ENCODE measurements at regions not wholly inside any gene's neighbourhood (a gene's known extent, or its start where the extent isn't known, plus 50 kb on each side); places are given as distances from the start of the nearest gene placed in this dataset.
"Not testable (repeated sequence)": the region's sequence is repeated elsewhere in the genome, so short reads cannot be mapped to it uniquely, and the experiment has no call there.

GRCh38 chr6:122859676-122860075 lies 70.6 kb downstream of the SMPDL3A start:
- intact Hi-C loops (cut with micrococcal nuclease): no loop called here

- intact Hi-C loops (cut with micrococcal nuclease): no loop called here
Measured at GRCh38 chr6:122861594-122861993, 72.5 kb downstream of the SMPDL3A start.

DNA sequence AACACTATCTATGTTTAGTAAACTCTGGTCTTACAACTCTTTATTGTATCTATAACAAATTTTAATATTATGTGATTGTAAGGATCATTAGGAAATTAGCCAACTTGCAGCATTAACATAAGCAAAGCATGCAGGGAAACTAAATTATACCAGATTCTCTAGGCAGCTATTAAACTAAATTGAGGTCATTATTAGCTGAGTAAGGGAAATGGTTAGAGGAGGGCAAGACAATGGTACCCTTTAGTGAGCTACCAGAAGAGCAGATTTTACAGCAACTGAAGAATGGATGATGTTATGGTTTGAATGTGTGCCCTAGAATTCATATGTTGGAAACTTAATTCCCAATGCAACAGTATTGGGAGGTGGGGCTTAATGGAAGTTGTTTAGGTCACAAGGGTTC lies 79.1 kb downstream of the SMPDL3A start:
- intact Hi-C loops (cut with micrococcal nuclease): no loop called here

- intact Hi-C loops (cut with micrococcal nuclease): loop anchor here (1.0 kb wide), 1 partner anchor 447 kb away; no protein-coding TSS in a partner anchor
Measured at GRCh38 chr6:122869437-122870024, 80.5 kb downstream of the SMPDL3A start.

DNA sequence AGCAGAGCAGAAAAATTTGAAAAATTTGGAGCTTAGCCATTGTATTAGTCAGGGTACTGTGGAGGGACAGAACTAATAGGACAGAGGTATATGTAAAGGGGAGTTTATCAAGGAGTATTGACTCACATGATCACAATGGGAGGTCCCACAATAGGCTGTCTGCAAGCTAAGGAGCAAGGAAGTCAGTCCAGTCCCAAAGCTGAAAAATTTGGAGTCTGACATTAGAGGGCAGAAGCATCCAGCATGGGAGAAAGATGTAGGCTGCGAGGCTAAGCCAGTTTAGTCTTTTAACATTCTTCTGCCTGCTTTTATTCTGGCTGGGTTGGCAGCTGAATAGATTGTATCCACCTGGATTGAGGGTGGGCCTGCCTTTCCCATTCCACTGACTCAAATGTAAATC lies 82.0 kb downstream of the SMPDL3A start:
- intact Hi-C loops (cut with micrococcal nuclease): no loop called here

DNA sequence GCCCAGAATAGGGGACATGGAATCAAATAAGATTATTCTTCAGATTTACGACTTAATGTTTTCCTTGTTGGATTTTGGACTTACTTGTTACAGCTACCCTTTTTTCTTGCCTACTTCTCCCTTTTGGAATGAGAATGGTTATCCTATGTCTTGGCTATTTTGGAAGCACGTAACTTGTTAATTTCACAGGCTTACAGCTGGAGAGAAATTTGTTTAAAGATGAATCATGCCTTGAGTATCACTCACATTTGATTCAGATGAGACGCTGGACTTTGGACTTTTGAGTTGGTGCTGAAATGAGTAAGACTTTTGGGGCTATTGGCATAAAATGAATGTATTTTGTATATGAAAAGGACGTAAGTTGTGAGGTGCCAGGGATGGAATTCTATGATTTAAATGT lies 83.3 kb downstream of the SMPDL3A start:
- intact Hi-C loops (cut with micrococcal nuclease): no loop called here

- intact Hi-C loops (cut with micrococcal nuclease): no loop called here
Measured at GRCh38 chr6:122877302-122877701, 88.2 kb downstream of the SMPDL3A start.

DNA sequence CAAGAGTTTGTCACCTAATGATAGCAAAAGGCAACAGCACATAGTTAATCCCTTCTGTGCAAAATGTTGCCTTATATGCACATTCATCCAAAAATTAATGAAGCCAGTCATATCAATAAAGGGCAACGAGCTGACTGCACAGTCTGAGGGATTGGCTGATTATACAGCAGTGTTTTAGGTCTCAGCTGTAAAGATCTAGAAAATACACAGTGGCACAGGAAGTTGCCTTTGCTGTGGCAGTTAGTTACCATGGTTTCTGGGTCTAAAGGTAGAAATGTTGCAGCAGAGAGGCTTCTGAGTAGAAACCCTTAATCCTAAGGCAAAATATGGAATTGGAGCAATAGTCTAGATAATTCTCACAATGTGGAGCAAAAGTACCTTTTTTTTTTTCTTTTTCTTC lies 89.7 kb downstream of the SMPDL3A start:
- intact Hi-C loops (cut with micrococcal nuclease): no loop called here

- intact Hi-C loops (cut with micrococcal nuclease): no loop called here
Measured at GRCh38 chr6:122886481-122886880, 97.4 kb downstream of the SMPDL3A start.

GRCh38 chr6:122887941-122888340 lies 98.9 kb downstream of the SMPDL3A start:
- intact Hi-C loops (cut with micrococcal nuclease): no loop called here

- intact Hi-C loops (cut with micrococcal nuclease): not testable (repeated sequence)
Measured at GRCh38 chr6:122888680-122889079, 99.6 kb downstream of the SMPDL3A start.

DNA sequence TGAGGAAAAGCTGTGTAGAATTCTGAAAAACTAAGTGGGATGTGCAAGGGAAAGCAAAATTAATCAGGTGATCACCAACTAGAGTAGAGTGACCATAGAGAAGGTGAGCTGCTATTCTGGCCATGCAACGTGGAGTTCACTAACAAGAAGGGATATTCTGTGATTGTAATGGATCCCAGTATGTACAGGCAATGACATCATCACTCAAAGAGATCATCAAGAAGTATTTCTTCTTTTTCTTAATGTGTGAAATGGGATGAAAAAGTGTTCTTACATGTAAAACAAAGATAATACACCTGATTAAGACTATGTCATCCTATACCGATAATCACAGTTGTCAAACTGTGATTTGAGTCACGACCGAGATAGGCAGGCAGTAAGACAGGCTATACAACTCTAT lies 101.2 kb downstream of the SMPDL3A start:
- intact Hi-C loops (cut with micrococcal nuclease): no loop called here

- intact Hi-C loops (cut with micrococcal nuclease): no loop called here
Measured at GRCh38 chr6:122894791-122895190, 101.2 kb upstream of the CLVS2 start.

DNA sequence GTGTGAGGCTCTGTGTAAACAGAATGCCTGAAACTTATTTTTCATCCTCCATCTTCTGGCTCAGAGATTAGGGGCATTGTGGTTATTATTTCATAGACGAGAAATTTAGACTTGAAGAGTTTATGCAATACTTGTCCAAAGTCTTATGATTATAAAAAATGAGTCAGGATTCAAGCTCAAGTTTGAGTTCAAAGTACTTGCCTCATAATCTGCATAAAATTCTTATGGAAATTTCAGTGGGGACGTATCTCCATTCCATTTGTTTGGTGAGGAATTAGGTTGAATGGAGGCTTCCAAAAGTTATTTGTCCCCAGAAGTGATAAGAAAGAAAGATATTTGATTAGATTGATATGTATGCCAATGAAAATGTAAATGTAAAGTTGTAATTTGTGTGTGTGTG lies 93.7 kb upstream of the CLVS2 start:
- intact Hi-C loops (cut with micrococcal nuclease): no loop called here

DNA sequence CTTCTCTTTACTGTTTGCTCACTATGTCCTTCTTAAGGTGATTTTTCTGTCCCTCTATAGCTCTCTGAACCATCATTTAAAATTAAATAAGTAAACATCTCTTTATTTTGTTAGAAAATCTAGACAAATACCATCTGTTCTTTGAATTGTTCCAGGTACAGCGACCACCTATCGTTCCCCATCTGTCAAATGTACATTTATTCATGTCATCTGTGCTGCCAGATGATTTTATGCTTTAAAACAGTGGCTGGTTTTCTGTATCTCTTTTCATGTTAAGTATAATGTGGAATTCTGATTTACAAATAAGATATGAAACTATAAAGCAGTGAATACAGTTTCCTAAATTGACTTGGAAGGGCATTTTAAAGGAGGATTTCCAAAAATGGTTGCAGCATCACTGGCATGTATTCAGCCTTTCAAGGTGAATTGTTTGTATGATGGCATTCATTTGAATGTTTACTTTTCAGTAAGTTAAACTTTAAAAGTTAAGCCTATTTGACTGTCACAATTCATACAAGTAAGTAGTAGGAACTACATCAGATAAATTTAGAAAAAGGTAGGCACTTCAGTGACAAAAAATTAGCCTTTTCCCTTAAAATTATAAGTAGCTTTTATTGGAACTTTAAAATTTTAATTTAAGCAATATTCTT lies 92.6 kb upstream of the CLVS2 start:
- intact Hi-C loops (cut with micrococcal nuclease): no loop called here

DNA sequence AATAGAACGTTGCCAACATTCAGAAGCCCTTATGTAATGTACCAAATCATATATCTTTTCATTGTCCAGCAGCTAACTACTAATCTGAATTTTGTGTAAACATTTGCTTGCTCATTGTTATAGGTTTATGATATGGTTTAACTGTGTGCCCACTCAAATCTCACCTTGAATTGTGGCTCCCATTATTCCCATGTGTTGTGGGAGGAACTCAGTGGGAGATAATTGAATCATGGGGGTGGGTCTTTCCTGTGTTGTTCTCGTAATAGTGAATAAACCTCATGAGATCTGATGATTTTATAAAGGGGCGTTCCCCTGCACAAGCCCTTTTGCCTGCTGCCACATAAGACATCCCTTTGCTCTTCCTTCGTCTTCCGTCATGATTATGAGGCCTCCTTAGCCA lies 91.9 kb upstream of the CLVS2 start:
- intact Hi-C loops (cut with micrococcal nuclease): no loop called here

- intact Hi-C loops (cut with micrococcal nuclease): no loop called here
Measured at GRCh38 chr6:122913558-122913957, 82.5 kb upstream of the CLVS2 start.

DNA sequence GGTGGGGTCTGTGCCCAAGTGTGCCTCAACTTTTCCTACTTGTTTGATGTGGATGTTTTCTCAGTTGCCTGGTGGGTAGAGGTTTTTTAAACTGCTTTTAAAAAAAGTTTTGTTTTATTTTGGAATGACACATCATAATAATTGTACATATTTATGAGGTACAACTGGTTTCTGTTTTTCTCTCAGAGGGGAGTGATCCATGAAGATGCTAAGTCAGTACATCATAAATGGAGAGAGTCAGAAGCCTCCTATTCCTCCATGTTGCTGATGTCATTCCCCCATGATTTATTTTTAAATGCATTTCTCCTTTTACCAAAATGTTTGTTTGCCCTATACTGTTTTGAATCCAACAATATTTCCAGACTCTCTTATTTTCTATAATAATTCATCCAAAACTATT lies 77.3 kb upstream of the CLVS2 start:
- intact Hi-C loops (cut with micrococcal nuclease): no loop called here

DNA sequence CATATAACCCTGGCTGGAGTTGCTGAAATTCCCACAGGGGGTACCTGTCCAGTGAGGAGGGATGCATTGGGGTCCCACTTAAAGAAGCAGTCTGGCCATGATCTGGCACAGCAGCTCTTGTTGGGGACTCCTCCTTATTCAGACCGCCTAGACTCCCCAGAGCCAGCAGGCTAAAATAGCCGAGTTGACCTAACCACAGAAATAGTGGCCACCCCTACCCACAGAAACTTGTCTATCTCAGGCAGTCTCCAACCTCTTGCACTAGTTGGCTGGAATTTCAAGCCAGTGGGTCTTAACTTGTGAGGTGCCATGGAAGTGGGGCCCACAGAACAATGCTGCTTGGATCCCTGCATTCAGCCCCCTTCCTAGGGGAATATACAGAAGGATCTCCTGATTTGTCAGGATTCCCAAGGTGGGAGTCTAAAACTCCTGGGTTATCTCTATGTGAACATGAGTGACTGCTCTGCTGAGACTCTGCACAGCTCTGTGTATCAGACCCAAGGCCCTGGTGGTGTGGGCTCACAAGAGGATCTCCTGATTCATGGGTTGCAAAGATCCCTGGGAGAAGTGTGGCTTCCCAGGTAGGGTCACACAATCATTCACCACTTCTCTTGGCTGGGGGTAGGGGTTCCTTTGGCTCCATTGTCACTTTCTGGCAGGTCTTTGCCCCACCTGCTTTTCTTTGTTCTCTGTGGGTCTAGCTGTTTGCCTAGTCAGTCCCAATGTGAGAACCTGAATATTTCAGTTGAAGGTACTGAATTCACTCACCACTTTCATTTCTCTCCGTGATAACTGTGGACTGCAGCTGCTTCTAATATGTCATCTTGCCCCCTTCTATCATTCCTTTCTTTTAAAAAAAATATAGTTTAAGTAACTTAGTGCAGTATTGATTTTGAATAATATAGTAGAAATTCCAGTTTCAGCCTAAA lies 65.5 kb upstream of the CLVS2 start:
- intact Hi-C loops (cut with micrococcal nuclease): no loop called here

DNA sequence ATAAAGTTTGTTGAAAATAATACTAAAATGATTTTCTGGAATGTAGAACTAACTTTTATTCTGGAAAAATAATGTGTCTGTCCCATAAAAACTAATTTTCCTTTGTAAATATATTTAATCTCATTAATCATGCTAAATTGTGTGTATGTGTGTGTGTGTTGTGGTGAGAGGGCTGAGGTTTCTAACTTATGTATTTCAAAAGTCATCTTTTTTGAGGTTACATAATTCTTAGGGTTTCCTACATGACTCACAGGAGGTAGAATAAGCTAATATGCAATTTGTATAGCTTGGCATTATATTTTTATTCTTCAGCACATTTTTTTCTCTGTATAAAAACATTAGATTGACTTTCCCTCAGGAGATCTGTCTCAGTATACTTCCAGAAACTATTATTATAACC lies 64.1 kb upstream of the CLVS2 start:
- intact Hi-C loops (cut with micrococcal nuclease): no loop called here

DNA sequence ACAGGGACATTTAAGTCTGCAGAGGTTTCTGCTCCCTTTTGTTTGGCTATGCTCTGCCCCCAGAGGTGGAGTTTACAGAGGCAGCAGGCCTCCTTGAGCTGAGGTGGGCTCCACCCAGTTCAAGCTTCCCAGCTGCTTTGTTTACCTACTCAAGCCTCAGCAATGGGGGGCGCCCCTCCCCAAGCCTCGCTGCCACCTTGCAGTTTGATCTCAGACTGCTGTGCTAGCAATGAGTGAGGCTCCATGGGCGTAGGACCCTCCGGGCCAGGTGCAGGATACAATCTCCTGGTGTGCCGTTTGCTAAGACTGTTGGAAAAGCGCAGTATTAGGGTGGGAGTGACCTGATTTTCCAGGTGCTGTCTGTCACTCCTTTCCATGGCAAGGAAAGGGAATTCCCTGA lies 51.1 kb upstream of the CLVS2 start:
- intact Hi-C loops (cut with micrococcal nuclease): not testable (repeated sequence)

Data from T-helper 2 cell treated with Interferon-gamma antibody and Interleukin-4, amounts not matched to agents 100 ng/mL and 5 ng/mL, for 36 hours (primary cell).